ENCODE measurements at regions not wholly inside any gene's neighbourhood (a gene's known extent, or its start where the extent isn't known, plus 50 kb on each side); places are given as distances from the start of the nearest gene placed in this dataset.

DNA sequence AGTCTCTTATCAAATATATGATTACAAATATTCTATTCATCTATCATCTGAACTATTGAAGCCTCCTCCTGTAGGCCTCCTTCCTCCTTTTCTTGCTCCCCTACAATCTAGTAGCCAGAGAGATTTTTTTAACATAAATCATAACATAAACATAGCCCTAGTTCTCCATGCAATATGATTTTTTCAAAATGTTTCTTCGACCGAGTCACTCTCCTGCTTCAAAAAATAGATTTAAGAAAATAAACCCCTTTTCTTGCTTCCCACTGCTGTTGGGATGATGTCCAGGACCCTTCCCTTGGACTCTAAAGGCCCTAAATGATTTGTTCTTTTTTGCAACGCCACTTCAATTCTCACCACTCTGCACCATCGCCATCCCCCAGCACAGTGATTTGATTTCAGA, 319.7 kb upstream of the TSHZ3 start:
- no peak for DNase-seq

GRCh38 chr19:31670931-31671330, 321.7 kb upstream of the TSHZ3 start:
- DNase-seq = no peak

- no peak for DNase-seq
Measured at GRCh38 chr19:31671411-31672035, 322.3 kb upstream of the TSHZ3 start.

- no peak for DNase-seq
Measured at GRCh38 chr19:31674503-31675192, 325.4 kb upstream of the TSHZ3 start.

GRCh38 chr19:31675193-31675913, 326.1 kb upstream of the TSHZ3 start:
- DNase-seq = no peak

- no peak for DNase-seq
Measured at GRCh38 chr19:31676271-31677004, 327.2 kb upstream of the TSHZ3 start.

DNA sequence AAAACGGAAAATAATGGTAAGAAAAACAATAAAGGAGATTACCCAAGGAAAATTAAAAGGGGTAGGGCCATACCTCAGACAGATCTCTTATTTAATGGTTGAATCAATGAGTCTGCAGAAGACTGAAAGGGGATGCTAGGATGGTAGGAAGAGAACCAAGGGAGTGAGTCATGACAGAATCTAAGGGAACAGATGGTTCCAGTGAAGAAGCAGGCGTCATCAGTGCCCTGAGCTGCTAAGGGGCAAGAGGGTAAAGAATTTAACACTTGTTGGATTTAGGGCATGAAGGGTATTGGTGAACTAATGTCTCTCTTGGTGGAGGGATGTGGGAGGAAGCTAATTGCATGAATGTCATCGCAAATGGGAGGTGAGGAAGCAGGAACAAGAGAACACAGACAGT, 329.2 kb upstream of the TSHZ3 start:
- no peak for DNase-seq

- DNase-seq = no peak
Measured at GRCh38 chr19:31681121-31681520, 331.9 kb upstream of the TSHZ3 start.

- DNase-seq = no peak
Measured at GRCh38 chr19:31693131-31693932, 344.1 kb upstream of the TSHZ3 start.

DNA sequence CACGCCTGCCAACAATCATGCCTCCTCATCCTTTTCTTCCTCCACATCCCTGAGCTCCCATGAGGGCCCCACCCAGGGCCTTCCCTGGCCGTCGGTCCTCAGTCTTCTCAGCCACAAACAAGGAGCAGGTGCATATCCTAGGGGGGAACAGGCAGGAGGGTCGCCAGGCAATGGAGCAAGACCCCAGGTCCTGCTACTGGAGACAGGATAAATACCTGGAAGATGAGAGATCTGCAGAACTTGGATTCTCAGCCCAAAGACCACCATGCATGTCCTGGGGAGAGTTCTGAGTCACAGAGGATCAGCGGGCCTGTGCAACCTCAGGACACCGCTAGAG, 344.7 kb upstream of the TSHZ3 start:
- DNase-seq = no peak

DNA sequence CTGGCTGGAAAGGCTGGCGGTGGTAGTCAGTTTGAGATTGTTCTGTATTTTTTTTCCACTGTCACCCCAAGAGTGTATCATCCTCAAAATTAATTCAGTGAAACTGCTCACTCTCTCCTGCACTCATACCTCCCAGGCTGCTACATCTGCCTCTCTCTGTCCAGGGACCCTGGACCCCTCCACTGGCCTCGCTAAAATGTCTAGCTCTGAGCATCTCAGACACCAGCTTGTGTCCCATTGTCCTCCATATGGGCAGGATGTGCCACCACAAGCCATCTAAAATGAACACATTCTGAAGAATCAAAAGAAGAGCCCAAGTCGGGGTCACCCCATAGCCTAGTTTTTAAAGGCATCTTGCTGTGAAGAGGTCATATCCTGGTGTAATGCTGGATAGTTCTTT, 345.5 kb upstream of the TSHZ3 start:
- no peak for DNase-seq

DNA sequence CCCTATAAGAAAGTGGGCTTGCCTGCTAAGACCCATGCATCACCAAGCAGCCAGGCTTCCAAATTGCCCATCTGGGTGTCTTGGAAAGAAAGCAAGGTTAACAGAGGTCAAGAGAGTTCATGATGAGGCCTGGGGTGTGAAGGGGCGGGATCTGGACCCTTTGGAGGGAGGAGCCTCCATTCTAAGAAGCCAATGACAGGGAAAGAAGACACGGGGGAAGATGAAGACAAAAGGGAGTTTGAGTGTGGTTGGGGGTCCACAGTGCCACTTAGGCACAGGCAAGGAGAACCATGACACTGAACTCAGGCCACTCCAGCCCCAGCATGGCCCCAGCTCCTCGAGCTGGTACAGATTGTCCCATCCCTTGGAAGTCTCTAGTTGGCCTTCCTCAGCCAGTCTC, 350.2 kb upstream of the TSHZ3 start:
- no peak for DNase-seq

DNA sequence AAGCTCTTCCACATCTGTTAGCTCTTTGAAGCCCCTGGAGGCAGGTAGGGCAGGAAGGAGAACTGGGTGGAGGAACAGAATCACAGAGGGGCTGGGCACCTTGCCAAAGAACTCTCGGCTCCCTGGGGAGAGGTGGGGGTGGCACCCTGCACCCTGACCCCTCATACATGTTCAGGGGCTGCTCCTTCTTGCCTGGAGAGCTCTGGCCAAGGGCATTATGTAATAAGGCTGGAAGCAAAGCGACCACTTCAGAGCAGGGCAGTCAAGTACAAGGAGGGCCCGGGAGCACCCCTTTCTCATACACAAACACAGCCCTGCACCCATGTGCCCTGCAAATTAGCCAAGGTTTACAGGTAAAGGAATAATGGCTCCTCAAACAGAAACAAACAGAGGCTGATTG, 351.9 kb upstream of the TSHZ3 start:
- DNase-seq = no peak

DNA sequence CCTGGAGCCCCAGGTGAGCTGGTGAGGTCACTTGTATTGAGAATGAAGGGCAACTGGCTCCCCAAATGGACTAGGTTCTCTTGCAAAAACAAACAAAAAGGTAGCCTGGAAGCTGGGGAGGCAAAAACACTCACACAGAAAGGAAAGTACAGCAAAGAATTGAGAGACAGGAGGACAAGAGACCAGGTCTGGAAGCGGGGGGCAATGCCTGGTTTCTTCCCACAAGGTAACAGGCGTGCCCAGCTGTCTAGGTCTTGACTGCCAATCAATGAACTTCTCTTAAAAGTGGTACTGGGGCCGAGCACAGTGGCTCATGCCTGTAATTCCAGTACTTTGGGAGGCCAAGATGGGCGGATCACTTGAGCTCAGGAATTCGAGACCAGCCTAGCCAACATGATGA, 356.4 kb upstream of the TSHZ3 start:
- DNase-seq = no peak

DNA sequence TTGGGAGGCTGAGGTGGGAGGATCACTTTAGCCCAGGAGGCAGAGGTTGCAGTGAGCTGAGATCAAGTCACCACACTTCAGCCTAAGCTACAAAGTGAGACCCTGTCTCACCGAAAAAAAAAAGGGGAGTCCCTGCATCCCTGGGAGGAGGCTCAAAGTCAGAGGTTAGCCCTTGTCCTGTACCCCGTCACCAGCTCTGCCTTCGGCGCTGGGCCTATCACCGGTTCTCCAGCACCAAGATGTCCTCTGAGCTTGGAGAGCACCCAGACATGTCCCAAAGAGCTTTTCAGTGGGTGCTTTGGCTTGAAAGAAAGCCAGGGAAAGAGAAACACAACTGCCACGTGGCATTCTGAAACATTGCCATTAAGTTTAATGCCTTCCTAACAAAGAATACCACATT, 356.9 kb upstream of the TSHZ3 start:
- no peak for DNase-seq

DNA sequence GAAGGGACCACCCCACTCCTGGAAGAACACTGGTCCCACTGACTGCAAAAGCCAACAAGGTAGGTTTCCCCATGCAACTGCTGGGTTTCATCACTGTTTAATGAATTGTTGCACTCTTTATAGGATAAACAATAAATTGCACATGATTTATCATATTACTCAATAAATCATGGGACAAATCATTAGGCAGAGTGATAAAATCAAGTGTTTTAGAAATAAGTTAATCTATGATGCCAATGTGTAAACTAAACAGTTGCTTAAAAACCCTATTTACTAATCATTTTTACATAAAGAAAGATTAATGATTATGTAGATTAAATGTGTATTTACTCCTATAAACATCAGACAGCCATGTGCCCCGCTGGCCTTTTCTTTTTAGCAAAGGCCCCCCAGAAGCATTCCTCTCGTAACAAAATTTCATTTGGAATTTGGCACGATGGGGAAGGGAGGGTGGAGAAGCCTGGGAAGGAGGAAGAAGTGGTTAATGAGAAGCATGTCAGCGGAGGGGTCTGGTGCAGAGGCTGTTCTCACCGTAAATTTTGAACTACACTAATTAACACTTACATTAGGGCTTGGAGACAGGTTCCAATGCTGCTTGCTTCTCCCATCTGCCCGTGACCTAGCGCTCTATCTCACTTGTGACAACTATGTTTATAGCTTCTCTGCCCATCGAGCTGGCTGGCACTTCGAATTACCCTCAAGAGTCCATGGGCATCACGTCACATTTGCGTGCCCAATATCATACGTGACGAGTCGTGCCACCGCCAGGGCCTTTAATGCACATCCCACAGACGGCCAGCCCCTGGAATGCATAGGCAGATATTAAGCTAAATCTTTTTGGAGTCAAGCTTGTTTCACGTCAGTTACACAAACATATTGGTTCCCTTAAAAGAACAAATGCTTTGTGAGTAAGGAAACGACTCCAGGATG, 357.7 kb upstream of the TSHZ3 start:
- DNase-seq = no peak

DNA sequence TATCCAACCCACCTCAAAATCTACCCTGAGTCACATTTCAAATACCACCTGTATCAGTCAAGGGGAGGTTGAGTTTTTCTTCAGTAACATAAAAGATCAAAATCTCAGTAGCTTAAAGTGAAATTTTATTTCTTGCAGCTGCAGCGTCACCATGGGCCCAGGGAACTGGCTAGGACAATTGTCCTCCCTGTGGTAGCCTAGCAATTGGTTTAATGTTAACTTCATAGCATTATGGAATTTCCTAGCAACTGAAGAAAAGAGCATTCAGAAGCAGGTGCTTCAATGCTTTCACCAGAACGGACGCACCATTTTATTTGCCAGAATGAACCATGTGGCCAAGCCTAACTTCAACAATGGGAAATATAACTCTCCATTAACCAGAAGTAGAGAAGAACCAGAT, 359.3 kb upstream of the TSHZ3 start:
- DNase-seq = no peak

DNA sequence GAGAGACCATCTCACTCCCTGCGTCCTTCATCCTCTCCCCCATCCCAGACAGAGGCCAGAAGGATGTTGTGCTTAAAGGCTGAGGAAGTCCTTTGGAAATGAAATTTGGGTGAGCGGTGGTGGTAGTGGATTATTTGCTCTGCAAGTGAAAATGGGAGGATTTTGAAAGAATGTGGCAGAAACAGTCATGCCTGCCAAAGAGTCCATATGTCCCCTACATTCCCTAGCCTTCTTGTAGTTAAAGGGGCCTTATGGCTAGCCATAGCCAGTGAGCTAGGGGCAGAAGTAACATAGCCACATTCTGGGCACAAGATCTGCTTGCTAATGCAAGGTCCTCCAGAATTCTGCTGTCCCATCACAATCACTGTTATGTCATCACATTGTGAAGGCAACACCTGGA, 360.2 kb upstream of the TSHZ3 start:
- DNase-seq = no peak

DNA sequence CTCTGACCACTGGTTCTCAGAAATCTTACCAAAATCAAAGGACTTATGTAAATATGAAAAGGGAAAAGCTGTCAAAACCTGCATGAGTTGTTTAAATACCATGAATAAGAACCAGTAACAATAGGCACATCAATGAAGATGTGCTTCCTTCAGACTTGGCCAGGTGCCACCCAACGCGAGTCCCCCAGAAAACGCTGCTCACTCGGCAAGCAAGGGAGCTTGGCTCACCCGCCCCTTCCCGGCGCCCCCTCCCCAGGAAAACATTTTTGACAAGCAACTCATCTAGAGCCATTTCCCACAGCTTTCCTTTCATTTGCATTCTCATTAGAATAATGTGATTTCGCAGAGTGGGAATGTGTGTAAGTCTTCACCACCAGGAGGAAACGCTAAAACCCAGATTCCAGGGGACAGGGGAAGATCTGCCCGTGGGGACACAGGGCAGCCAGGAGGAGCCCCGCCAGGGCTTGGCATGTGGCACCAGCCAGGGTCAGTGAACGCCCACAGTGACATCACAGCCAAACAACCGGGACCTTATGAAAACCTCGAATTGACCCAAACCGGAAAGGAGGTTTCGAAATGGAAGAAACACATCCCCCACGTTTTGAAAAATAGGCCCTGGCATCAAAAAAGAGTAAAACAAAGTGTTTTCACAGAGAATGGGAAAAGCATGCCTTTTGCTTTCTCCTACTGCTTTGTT, 366.2 kb upstream of the TSHZ3 start:
- DNase-seq = no peak

GRCh38 chr19:31716826-31717225, 367.6 kb upstream of the TSHZ3 start:
- DNase-seq = no peak

Data from central memory CD4-positive, alpha-beta T cell (primary cell).